GM18505 (cell line): ENCODE measurements at regions not wholly inside any gene's neighbourhood (a gene's known extent, or its start where the extent isn't known, plus 50 kb on each side); places are given as distances from the start of the nearest gene placed in this dataset.

Source experiments
- ATAC-seq: cut with Tn5 transposase; IDR thresholded peaks from one replicate; pipeline ENCODE4 v1.9.1; 2021; ENCODE audit not compliant: unreplicated experiment
- POLR2A ChIP-seq: IDR thresholded peaks from 4 replicates; pipeline ENCODE4 v1.6.1; 2011; ENCODE audit warnings: borderline replicate concordance; ENCODE audit not compliant: insufficient read depth, insufficient read length; ENCODE audit errors: extremely low read depth

- ATAC-seq, result peak; percentile 85
- no peak for TF ChIP-seq POLR2A
Observed at GRCh38 chr11:95556342-95557163, 233.0 kb downstream of the FAM76B start.

DNA sequence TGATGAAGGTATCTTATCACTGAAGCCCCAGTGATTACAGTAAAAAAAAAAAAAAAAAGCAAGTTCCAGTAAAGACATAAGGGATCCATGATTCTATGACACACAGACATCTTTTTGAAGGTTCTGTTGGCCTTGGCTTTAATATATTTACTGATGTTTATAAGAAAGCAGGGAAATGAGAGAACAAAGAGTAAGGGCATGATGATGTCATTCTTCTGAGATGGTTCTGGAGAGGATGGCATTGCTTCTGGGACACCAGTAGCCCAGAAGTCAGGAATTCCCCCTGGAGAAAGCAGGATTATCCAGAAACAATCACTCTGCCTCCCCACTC is 233.6 kb downstream of the FAM76B start:
- ATAC-seq, result no peak
- TF ChIP-seq POLR2A, result no peak

GRCh38 chr11:95554911-95555310 is 234.7 kb downstream of the FAM76B start:
- ATAC-seq, result no peak
- TF ChIP-seq POLR2A, result no peak

GRCh38 chr11:95549301-95549700 is 240.3 kb downstream of the FAM76B start:
- TF ChIP-seq POLR2A, result no peak
- ATAC-seq, result no peak

DNA sequence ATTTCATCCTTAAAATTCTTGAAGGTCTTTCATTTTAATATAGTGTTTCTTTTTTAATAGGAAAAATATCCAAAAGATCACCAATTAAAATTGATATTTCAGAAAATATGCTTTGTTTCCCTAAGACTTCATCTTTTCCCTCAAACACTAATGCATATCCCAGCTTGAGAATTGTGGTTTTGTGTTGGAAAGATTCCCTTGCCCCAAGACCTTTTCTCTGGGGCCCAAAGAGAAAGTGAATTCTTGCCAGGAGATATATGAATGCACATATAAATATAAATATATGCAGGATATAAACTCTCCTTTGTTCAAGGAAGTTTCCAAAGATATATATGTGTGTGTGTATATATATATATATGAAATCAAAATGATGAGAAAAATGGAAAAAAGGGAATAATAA is 241.2 kb downstream of the FAM76B start:
- no peak for TF ChIP-seq POLR2A
- ATAC-seq, result no peak

DNA sequence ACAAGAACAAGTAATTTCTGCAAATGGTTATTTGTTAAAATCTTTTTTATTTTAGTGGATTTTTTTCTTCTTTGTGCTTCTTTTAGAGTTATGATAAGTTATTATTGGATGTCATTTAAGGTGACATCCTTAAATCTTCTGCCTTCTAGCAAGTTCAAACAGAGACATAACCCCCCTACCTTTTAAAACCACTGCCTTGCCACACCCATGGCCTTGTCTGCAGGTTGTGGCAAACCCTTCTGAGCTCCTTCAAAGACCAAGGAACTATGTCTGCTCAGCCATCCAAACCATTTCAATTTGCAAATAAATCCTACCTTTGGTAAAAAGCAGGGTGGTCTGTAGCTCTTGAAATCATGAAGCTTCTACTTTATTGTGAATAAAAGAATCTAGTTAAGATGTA is 241.6 kb downstream of the FAM76B start:
- ATAC-seq, result no peak
- no peak for TF ChIP-seq POLR2A

DNA sequence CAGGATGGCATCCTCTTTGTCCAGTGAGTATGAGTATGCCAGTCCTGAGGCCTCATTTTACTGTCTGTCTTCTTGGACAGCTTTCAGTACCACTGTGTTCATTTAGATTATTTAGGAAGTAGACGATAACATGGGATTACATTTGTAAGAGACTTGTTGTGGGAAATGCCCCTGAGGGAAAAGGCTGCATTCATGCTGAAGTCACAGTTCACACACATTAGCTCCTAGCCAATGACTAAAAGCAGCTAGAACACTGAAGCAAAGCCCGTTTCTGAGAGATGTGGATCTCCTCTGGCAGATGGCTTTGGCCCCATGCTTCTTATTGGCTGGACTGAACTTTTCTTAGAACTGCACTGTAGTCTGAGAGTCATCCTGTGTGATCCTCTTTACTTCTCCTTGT is 242.4 kb downstream of the FAM76B start:
- no peak for TF ChIP-seq POLR2A
- ATAC-seq, result no peak

DNA sequence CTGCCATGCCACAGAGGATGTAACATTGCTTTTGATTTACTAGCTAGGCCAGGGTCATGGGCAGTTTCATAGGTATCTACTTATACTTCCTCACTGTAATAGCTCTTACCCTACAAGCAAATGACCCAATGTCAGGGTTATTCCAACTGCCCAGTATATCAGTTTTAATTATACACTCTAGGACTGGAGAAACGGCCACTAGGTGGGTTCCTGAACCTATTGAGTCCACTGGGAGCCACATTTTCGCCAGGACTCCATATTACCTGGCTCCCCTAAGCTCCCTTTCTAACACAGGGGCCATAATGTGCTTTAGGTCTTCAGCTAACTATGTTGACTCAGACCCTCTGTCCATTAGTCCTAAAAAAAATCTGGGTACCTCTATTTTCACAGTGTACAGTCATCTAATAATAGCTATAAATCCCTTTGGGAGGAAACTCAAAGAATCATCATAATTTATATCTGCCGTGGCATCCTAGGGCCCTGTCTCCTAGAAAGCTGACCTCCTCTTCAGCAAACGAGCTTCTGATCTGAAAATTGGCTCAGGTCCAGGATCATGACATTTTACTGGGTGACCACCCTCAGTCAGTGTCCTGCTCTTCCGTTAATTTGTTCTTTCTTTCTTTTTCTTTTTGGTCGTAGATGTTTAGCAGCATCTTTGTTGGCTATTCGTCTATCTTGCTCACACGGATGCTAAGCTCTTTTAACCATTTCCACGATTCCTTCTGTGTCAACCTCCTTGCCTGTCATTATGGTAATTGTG is 244.3 kb downstream of the FAM76B start:
- TF ChIP-seq POLR2A, result no peak
- ATAC-seq, result no peak

DNA sequence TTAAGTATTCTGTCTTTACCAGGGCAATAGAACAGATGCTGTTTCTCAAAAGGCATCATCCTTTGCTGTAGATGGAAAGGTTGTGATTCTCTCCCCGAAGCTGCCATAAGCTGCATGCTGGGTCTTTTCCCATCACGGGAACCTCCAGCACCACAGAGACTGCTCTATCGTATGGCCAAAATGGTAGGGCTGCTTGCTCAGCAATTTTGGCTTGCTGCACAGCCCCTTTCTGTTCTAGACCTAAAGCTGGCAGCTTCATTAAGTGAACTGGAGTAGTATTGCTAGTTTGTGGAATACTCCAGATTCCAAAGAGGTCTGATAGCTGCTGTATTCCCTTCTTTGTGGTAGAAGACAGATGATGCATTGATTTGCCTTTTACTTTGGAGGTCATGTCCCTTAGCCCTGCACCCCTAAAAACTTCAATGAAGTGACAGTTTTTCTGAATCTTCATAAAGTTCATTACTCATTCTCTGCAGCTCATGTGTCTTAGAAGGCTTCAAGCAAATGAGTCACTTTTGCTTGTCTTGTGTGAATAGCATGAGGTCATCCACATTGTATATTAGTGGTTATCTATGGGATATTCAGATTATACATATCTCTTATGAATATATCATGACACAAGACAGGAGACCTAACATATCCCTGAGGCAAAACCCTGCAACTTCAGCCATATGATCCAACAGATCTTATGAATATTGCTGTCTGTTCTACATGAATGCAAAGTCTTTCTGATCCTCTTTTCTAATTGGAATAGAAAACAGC is 245.3 kb downstream of the FAM76B start:
- no peak for ATAC-seq

DNA sequence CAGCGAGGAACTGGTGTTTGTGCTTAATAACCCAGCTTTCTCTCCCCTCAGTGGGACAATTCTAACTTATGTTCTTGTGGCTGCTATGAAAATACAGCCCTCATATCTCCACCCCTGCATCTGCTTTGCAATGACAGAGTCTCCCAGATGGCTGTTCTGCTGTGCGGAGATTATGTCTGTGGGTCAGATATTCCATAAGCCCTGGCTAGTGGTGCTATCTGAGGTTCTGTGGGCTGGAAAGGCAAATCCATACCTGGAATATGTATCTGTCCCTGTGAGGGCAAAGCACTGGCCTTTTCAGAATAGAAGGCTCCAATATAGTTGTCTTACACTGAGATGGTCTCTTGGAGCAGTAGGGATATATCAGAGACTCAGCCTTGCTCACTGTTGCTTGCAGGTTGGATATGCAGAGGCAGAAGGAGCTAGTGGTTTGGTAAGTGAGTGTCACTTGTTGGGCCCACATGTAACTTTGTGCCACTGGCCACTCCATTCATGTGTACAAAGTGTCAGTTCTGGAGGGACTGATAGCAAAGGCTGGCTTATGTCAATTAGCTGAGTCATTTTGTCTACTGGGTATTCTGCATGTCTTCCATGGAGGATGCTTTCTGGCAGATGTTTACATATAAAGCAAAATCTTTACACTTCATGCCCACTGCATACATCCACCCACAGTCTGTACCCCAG is 246.6 kb downstream of the FAM76B start:
- no peak for ATAC-seq
- TF ChIP-seq POLR2A, result no peak

More for the DNA sequence above, 245.3 kb downstream of the FAM76B start:
- no peak for TF ChIP-seq POLR2A

- no peak for TF ChIP-seq POLR2A
- ATAC-seq, result no peak
Observed at GRCh38 chr11:95541715-95542114, 247.9 kb downstream of the FAM76B start.

GRCh38 chr11:95536047-95536690 is 253.4 kb downstream of the FAM76B start:
- no peak for TF ChIP-seq POLR2A
- ATAC-seq, result no peak

DNA sequence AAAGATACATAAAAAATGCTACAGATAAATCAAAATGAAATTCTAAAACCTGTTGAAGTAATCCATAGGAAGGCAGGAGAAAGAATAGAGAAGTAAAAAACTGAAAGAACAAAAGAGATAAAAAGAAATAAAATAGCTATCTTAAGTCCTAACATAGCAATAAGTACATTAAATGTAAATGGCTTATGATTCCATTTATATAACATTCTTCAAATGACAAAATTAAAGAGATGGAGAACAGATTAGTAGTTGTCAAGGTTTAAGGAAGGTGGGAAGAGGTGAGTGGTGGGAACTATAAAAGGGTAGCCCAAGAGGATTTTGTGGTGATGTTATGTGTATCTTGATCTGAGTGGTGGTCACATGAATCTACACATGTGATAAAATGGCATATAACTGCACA is 254.8 kb downstream of the FAM76B start:
- TF ChIP-seq POLR2A, result no peak
- ATAC-seq, result no peak

DNA sequence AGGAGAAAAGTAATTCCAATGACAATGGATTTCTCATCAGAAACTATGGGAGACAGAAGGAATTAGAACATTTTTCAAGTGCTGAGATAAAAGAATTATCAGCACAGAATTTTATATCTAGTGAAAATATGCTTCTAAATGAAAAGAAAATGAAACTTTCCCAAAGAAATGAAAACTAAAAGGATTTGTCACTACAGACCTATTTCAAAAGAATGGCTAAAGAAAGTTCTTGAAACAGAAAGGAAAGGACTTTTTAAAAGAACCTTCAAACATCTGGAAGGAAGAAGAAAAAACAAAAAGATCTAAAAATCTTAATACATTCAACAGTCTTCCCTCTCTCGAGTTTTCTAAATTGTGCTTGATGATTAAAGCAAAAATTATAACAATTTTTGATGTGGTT is 255.4 kb downstream of the FAM76B start:
- ATAC-seq, result no peak
- no peak for TF ChIP-seq POLR2A
